ENCODE measurements at regions not wholly inside any gene's neighbourhood (a gene's known extent, or its start where the extent isn't known, plus 50 kb on each side); places are given as distances from the start of the nearest gene placed in this dataset.

DNA sequence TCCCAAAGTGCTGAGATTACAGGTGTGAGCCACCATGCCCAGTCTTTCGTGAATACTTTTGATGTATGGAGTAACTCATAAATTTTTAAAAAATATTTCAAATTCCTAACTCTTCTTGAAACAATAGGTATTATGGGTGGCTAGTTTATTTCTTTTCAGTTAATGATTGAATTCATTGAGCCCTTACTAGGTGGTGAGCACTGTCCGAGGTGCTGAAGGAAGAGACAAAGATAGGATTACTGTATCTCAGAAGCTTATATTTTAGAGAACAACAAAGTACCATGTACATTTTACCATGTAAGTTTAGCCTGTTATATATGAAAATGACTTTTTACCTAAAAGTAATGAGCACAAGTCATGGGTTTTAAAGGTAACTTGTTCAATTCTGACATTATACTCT, 418.3 kb downstream of the NPIPA7 start:
- DNase-seq = no peak

DNA sequence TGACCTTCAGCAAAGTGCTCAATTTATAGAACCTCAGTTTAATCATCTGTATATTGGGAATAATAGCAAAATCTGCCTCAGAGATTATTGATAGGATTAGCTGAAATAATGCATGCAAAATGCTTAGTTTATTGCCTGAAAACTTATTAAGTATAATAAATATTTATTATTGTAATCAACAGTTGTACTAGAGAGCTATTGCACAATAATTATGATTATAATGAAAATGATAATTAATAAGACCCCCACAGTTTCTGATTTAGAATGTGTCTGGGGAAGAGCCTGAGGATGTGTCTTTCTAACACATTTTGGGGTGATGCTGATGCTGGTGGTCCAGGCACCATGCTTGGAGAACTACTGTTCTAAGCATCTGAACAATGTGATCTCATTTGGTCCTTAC, 419.6 kb downstream of the NPIPA7 start:
- no peak for DNase-seq

DNA sequence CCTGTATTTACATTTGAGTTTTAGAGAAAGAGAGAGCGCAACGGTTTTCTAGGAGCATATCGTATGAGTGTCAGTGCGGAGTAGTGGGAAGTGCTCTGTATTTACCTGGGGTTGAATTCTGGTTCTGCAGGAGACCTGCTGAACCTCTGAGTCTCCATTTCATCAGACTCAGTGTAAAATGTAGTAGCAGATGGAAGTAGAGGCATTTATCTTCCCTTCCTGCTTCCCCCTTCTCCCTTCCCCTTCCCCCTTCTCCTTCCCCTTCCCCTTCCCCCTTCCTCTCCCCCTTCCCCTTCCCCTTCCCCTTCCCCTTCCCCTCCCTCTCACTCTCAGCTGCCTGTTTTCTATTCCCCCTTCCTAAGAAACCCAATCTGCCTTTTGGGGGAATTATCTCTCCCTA, 426.9 kb downstream of the NPIPA7 start:
- no peak for DNase-seq

DNA sequence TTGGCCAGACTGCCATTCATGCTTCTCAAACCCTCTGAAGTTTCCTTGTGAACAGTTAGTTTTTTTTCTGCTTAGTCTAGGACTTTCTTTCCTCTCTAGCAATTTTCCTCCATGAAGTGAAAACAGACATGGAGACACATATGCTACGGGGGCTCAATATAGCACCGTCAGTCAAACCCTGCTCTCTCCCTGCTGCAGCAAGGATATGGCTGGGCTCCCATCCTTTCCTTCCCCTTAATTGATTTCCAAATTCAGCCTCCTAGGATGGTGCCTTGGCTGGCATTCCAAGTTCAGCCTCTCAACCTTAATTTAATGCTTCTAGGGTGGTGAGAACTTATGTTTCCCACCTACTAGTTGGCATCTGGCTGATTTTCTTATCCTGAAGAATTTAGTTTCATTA, 436.7 kb downstream of the NPIPA7 start:
- no peak for DNase-seq

DNA sequence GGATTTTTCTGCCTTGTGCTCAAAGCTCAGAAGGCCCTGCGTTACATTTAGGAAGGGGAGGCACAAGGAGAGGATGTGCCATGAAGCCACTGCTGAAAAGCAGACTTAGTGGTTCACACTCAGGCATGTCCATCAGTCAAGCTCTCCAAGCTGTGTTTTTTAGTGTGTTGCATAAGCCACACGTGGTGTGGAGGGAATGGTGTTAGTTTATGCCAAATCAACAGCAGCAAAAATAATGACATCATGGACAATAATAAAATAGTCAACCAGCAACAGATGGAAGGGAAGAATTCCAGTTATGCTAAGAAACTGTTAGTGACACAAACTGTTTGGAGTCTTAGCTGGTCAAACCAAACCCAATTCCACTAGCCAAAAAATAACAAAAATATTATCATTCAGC, 438.3 kb downstream of the NPIPA7 start:
- DNase-seq = no peak

DNA sequence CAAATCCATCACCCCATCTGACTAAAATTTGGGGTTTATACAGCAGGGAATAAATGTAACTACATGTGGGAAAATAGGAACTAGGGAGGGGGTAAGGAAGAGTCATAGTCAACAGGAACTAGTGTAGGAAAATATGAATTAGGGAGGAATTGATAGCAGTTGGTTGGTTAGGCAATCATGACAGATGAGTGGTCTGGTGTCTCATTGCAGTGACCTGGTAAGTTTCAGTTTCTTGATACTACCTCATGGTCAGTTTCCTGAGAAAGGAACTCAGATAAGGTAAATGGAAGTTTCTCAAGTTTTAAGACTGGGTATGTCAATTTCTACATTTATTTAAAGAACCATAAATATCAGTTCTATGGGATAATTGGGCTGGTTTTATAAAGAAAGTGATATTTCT, 442.3 kb downstream of the NPIPA7 start:
- DNase-seq = no peak

DNA sequence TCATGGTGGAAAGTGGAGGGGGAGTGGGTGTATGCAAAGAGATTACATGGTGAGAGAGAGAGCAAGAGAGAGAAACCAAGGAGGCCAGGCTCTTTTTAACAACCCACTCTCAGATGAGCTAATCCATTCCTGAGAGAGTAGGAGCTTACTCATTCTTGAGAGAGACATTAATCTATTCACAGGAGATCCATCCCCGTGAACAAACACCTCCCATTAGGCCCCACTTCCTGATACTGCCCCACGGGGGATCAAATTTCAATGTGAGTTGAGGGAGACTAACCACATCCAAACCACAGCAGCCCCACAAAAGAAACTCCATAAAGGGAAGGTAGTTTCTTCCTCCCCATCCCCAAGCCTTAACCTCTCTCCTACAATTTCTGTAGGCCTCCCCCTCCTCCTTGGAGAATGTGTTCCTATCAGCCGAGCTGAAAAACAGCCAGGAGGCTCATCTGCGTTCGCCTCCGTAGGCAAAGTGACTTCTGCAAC, 450.0 kb downstream of the NPIPA7 start:
- DNase-seq = no peak

DNA sequence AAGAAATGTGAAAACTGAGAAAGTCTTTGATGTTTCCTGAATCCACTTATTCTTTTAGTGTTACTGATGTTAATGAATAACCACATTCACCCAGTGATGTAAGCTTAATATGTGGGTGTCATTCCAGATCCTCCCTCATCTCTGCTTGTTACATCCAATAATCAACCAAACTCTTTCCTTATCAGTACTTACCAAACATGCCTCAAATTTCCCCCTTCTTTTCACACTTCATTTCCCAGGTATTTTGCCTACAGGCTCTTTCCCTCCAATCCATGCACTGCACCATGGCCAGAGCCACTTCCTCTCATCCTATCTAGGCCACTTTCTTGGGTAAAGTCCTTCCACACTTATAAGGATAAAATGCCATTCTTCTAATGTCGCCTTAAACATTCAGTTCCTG, 451.5 kb downstream of the NPIPA7 start:
- DNase-seq = no peak

DNA sequence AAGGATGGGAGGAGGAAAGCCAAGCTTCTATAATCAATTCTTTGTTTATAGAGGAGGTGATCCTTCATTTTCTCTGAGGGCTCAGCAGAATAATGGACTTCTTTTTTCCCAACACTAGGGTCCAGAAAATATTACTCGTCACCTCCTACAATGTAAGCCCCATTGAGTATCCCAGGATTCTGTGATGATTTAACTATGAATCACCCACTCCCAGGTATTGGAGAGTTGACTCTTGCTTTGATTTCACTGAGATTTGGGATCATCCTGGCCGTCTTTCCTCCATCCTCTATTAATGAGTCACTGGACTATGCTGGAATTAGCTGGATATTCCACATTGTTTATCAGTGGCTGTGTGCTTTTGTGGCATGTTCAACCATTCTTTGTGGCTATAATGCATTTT, 452.0 kb downstream of the NPIPA7 start:
- no peak for DNase-seq

DNA sequence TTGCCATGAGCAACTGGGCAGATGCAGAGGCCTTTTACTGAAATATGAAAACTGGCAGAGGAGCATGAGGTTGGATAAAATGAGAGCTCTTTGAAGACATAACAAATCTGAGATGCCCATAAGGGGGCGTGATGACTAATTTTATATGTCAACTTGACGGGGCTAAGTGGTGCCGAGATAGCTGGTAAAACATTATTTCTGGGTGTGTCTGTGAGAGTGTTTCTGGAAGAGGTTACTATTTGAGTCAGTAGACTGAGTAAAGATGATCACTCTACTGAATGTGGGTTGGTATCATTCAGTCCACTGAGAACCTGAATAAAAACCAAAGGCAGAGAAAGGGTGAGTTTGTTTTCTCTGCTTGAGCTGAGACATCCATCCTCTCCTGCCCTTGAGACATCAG, 454.2 kb downstream of the NPIPA7 start:
- no peak for DNase-seq

DNA sequence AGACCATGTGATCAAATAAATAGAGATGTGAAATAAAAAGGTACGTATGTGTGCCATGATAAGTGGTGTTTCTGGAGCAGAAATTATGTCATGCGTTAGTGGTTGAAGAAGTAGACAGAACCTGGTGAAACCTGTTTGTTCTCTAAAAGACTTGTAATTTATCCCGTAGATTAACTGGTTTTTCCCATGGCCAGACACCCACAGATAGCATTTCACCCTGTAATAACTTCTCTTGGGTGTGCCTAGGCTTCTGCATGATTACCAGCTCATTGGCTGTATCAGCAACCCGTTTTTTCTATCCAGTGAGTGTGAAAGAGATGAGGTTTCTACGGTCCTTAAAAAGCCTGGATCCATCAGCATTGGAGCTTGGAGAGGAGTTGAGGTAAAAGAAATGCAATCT, 471.3 kb downstream of the NPIPA7 start:
- DNase-seq = no peak

DNA sequence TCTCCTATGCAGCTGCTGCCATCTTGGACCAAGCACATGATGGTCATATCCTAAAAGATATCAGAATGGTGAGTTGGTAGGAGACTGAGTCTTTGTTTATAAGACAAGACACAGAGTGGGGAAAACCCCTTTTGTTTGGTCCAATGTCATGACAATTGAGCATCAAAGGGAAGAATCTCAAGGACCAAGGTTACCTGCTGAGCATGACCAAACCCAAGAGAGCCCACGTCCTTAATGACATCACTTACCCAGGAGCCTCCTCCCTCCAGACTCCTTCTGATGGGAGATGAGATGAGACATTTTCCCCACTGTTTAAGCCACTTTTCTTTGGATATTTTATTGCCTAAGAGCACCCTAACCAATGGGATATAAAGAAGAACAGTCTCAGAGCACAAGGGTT, 478.1 kb downstream of the NPIPA7 start:
- DNase-seq = no peak

DNA sequence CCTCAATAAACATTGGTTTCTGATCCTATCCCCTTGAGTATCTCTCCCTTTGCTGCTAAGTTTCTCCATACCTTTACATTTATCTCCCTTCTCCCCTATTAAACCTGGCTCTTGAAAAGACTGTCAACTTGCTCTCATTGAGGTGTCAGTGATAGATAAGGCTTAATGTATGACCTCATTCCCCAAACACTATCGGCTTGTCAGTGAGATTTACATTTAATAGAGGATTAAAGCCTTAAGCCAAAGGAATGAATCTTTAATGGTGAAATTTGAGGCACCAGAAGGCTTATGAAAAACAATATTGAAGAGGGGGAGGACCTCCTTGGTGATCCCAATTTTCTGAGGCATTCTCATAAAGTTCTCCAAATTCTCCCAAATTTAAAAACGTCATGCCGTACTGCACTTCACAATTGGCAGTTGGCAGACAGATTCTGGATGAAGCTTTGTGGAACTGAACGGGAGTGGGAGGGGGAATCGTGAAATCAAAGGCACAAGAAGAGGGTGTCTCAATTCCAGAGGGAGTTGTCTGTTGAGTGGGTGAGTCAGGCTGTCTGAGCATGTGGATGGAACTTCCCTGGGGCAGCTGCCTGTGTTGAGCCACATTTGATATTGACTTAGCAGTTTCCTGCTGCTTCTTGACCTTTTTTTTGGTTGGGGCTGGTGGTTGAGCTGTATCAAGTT, 478.8 kb downstream of the NPIPA7 start:
- DNase-seq = peak; percentile 80

DNA sequence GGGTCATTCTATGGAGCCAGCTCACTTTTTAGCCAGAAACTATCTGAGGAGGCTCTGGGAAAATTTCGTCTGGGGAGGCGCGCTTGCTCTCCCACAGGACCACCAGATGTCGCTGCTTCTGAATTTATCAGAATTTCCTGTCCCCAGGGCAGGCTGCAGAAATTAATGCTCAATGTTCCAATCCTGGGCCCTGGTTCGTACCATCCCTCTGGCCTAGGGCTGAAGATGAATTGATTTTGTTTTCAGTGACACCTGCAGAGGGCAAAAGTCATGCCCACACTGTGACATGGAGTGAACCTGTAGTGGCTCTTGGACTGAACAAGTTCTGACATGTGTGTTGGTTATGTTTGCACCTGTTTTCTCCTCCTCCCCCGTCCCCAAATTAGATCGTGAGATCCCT, 482.6 kb downstream of the NPIPA7 start:
- DNase-seq = peak; percentile 66

DNA sequence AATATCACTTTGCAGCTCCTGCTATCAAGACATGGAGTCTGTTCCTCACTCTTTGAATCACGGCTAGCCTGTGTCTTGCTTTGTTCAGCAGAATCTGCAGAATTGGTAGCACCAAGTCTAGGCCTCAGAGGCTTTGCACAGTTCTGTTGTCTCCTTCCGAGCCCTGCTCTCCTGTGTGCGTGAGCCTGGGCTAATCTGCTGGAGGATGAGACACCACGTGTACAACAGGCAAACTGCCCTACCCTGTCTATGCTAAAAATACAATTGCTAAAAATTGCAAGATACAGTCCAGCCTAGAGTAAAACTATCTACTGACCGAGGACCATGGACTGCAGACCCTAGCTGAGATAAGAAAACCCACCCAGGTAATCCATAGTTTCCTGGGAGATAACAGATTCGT, 484.7 kb downstream of the NPIPA7 start:
- no peak for DNase-seq

DNA sequence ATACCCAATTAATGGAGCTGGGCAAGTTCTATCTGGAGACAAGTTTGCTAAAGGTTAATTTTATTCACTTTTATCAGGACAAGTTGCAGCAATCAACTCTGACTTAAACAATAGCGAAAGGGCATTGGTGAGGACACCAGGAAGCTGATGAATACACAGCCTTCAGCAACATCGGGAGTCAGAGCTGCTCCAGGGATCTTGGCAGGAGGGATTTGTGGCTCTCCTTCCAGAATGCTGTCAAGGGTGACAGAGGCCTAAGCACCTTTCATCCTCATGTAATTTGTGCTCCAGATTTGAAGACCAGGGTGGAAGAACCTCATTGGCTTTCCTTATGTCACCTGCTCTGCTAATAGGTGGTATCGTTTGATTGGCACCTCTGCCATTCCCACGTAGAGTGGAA, 485.6 kb downstream of the NPIPA7 start:
- no peak for DNase-seq

DNA sequence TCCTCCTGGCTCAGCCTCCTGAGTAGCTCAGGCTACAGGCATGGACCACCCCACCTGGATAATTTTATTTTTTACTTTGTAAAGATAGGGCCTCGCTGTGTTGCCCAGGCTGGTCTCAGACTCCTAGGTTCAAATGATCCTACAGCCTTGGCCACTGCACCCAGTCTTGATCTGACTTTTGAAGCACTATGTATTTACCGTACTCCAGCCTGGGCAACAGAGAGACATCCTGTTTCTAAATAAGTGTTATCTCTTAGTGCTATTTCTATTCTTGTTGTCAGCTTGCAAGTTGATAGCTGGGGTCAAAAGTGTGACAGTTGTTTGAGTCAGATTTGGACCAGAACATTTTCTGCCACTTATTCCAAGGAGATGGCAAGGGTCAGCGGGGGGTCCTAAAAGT, 486.4 kb downstream of the NPIPA7 start:
- DNase-seq = no peak

DNA sequence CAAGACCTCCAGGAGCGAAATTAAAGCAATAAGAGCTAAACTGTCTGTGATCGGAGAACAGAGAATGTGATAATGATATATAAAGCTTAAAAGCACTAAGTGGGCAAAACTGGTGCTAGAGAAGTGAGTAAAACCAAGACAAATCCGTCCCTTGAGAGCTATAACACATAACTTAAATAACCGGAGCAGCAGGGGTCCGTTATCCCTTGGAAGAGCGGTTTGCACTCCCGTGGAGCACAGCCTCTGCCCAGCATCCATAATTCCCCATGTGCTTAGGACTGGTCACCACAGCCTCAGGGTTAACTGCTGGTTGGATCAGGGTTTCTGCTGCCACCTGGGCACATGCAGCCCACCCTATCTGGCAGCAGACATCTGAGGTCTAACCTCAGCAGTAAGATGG, 489.0 kb downstream of the NPIPA7 start:
- no peak for DNase-seq

DNA sequence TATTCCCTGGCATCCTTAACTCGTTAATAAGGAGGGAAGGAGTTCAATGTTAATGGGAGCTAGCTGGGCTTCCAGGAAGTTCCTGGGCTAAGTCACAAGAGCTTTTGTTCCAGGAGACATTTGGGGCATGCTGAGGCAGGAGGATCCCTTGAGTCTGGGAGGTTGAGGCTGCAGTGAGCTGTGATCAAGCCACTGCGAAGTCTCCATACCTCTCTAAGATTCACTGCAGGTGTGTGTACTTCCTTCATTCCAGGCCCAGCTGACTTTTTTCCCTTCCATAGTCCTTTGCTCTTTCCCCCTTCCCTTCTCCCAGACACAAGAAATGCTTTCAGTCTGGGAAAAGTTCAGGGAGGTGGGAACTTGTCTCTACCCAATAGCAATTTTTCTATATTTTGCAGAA, 489.8 kb downstream of the NPIPA7 start:
- DNase-seq = no peak

DNA sequence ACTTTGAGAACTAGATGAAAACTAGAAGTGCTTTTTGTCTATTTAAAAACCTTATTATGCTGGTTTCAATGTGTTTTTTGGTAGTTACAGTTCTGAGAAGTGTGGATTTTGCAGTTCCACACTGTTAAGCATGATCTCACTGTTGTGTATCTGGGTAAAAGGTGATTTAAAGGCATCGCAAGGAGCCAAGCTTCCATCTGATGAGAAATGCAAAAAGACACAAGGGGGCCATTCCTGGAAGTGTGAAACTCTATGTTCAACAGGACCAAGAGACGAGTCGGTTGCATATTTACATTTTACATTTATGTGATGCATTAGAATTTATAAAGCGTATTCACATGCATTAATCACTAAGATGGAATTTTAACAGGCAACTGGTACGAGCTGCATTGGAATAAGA, 490.8 kb downstream of the NPIPA7 start:
- no peak for DNase-seq

DNA sequence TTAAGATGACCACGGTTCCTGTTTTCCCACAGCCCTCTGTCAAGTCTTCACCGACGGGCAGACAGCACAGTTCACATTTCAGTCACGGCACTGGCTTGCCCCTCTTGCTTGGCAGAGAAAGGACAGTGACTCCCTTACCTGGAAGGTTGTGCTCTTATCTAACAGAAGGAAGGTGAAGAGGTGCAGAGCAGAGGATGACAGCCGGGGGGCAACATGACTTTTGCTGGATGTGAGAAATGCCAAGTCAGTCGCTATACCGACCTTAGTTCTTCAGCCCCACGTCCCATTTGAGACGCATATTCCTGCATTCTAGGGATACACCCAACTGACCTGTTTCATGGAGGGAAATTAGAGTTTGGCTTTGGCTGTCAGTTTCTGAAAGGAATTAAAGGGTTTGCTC, 492.3 kb downstream of the NPIPA7 start:
- no peak for DNase-seq

DNA sequence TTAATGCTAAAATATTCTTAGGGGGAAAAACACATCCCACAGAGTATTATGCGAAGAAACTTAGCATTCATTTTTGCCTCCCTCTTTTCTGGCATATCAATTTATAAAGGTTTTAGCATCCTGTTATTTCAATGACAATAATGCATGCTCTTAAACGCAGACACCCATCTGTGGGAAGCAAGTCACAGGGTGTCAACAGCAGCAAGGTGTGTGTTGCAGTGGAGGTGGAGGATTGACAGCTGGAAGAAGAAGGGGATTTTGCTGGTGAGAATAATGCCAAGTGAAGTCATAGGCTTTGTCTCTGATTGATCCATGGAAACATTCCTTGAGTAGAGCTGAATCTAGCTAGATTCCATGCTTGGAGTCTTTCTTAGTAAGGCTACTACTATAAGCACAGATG, 498.1 kb downstream of the NPIPA7 start:
- DNase-seq = no peak

DNA sequence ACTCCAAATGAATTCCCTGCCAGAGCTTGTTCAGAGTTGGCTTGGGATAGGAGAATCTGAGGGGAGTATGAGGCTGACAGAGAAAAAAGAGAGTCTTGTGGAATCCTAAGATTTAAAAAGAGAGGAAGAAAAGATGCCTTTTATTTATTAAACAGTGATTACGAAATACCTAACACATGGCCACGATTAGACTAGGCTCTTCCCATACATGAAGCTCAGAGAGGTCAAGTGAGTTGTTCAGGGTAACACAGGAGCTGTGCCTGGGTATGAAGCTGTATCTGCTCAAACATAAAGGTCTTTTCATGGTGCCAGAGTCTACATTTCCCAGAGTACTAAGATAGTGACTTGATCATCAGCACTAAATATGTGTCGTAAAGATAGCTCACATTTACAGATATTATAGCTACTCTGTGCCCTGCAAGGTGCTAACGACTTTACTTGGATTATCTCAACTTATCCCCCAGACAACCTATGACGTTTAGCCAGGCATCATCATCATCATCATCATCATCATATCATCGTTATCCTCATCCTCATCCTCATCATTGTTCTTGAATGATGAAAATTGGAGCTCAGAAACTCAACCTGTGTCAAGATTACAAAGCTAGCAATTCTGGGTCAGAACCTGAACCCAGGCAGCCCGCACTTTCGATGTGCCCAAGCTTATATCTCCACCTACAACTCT, 500.8 kb downstream of the NPIPA7 start:
- DNase-seq = no peak

DNA sequence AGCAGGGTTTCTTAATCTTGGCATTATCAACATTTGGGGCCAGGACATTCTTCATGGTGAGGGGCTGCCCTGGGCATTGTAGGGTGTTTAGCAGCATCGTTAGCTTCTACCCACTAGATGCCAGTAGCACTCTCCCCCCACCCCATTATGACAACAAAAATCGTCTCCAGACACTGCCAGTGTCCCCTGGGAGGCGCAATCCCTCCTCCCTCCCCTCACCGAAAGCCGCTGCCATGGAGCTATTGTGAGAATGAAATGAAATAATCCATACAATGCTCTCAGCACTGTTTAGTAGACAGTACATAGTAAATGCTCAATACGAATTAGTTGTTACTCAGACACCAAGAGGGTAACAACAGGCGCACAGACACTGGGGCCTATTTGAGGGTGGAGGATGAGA, 502.9 kb downstream of the NPIPA7 start:
- DNase-seq = no peak

DNA sequence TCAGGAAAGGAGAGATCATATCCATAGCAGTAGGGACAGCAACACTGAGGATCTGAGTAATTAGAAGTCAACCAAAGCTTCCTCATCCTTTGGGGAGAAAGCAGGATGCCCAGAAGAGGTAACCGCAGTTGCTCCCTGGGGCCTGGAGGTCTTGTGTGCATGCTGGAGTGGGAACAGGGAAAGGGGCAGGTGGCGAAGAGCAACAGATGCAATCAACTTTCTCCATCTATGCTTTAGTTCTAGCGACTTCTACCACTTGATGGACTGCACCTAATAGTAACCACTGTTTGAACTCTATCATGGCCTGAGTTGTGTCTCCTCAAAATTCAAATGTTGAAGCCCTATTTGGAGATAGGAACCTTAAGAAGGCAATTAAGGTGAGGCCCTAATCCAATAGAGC, 503.8 kb downstream of the NPIPA7 start:
- DNase-seq = no peak
